EH (cell line): ENCODE measurements at regions not wholly inside any gene's neighbourhood (a gene's known extent, or its start where the extent isn't known, plus 50 kb on each side); places are given as distances from the start of the nearest gene placed in this dataset.

ENCODE experiments used
- DNase-seq: peaks from one replicate; pipeline ENCODE4 v3.0.0-alpha.2; 2015; ENCODE audit warnings: low read depth

DNA sequence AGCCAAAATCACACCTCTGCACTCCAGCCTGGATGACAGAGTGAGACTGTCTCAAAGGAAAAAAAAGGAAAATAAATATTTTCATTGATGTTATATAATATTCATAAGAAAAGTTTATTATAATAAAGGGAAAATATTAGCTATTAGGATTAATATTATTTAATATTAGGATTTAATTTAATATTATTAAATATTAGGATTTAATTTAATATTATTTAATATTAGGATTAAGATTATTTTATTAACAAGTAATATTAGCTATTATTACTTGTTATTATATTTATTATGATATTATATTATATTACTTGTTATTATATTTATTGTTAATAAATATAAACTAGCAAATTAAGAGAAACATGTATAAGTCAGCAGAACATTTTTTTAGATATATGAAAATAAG, 518.1 kb downstream of the FSCB start:
- no peak for DNase-seq

- no peak for DNase-seq
Observed at GRCh38 chr14:43983721-43984120, 523.4 kb downstream of the FSCB start.

GRCh38 chr14:43981135-43981768, 525.8 kb downstream of the FSCB start:
- DNase-seq, result no peak

DNA sequence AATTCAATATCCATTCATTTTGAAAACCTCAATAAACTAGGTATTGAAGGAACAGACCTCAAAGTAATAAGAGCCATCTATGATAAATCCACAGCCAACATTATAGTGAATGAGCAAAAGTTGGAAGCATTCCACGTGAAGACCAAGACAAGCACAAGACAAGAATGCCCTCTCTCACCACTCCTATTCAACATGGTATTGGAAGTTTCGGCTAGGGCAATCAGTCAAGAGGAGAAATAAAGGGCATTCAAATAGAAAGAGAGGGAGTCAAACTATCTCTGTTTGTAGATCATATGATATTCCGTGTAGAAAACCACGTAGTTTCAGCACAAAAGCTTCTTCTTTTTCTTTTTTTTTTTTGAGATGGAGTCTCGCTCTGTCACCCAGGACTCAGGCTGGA, 550.3 kb downstream of the FSCB start:
- no peak for DNase-seq

DNA sequence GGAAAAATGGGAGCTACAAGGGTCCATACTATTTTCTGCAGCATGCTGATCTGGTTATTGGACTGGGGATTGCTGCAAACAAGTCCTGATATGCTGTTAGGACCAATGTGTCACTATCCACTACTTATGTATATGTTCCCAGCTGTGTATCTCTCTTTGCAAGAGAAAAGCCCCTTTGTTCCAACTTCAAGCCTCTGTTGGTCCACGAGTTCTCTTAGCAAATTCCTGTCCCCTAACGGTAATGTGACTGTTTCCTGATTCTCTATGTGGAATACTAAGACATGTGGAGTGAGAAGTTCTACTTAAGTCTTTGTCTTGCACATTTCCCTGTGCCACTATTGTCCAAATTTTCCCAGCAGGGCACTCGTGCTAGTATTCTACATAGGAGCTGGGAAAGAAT, 557.7 kb downstream of the FSCB start:
- no peak for DNase-seq

DNA sequence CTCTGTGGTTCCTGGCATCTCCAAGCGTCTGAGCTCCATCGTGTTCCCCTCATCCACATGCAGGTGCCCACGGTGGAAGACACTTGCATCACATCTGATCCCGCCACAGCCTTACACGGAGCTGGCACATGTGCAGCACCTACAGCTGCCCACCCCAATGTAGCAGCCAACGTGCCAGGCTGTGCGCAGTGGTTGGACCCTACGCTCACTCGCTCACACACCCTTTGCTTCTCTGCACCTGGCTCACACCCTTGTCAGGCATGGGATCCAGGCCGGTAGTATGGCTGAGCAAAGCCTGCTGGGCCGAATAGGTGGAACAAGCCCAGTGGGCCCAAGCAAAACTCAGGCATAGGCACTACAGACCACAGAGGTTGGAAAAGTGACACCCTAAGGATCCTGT, 567.2 kb downstream of the FSCB start:
- no peak for DNase-seq

DNA sequence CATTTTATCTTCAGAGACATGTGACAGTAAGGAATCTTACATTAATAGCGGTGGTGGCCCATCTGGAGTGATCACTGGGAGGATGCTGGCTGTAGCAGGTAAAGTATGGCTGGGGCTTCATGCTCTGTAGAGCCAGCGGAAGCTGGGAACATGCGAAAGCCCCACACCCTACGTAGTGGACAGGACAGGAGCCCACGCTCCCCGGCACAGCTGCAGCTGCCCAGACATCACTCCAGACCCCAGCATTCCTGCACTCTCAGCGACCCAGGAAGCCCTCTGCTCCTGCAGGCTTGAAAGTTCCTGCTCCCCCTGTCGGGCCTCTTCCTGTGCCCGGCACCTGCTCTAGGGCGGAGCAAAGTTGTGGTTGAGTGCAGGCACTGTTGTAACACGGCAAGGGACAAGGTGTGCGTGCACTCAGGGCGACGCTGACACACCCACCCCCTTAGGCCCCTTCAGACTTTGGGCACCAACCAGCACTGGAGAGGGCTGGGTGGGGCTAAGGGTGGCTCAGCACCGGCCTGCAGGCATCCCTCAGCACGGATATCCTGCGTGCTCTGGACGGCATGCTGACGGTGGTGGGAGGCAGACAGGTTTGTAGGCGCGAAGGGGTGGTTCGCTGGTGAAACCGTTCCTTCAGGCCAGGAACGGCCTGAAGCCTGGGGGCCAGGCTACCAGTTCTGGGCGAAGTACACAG, 568.3 kb downstream of the FSCB start:
- no peak for DNase-seq

DNA sequence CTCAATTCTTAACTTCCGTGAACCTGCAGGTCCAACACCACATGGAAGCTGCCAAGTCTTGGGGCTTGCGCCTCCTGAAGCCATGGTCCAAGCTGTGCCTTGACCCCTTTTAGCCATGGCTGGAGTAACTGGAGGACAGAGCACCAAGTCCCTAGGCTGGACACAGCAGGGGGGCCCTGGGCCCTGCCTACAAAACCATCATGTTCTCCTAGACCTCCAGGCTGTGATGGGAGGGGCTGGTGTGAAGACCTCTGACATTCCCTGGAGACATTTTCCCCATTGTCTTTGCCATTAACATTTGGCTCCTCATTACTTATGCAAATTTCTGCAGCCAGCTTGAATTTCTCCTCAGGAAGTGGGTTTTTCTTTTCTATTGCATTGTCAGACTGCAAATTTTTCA, 570.1 kb downstream of the FSCB start:
- DNase-seq, result no peak

- no peak for DNase-seq
Observed at GRCh38 chr14:43934102-43934501, 573.0 kb downstream of the FSCB start.

GRCh38 chr14:43914041-43914693, 592.9 kb downstream of the FSCB start:
- no peak for DNase-seq

GRCh38 chr14:43903209-43903608, 603.9 kb downstream of the FSCB start:
- DNase-seq, result no peak

DNA sequence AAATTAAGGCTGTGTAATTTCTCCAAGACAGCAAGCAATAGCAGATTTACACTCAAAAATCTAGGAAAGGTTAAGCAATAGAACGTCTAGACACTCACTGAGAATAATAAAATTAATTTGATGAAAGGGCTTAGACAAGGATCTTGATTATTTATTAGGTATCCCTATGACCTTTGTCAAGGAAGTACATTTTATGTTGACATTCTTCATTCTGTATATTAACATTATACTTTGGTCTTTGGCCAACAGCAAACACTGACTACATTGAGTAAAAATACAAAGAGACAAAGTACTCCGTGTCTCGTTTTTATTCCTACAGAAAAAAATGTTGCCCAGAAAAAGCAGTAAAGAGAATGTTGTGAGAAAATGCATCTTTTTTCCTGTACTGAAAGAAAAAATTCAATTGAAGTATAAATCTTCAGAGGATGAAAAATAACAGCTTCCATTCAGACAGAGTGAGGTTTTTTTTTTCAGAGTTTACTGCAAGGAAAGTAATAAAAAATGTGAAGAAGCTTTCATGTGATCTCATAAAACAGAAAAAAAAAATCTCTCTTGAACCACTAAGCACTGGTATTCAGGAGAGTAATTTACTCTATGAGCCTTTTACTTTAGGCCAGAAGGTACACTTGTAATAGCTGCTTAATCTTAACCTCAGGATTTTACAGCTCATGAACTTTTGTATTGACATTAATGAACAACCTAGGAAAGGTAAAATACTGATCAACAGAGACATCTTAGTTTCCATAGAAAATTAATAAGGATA, 605.0 kb downstream of the FSCB start:
- no peak for DNase-seq

DNA sequence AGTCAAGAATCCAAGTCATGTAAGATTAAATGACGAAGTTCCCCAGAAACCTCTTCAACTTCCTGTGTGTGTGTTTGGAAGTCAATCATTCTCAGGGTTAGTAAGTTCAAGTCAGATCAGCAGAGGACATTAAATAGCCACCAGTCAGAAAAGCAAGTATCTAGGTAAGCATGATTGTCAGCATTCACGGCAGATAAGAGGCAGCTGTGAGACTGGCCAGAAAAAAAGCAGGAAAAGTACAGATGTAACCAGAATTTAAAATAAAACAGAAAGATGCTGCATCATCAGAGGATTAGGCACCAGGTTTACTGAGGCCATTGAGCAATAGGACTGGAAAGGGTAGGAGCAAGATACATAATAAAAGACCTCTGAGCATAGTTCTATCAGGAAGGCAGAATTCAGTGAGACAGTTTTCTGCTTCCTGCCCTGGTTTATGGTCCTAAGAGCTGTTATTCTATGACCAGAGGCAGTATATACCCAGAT, 606.9 kb downstream of the FSCB start:
- no peak for DNase-seq

- DNase-seq, result no peak
Observed at GRCh38 chr14:43898687-43899086, 608.4 kb downstream of the FSCB start.

GRCh38 chr14:43896044-43896443, 611.0 kb downstream of the FSCB start:
- DNase-seq, result no peak

DNA sequence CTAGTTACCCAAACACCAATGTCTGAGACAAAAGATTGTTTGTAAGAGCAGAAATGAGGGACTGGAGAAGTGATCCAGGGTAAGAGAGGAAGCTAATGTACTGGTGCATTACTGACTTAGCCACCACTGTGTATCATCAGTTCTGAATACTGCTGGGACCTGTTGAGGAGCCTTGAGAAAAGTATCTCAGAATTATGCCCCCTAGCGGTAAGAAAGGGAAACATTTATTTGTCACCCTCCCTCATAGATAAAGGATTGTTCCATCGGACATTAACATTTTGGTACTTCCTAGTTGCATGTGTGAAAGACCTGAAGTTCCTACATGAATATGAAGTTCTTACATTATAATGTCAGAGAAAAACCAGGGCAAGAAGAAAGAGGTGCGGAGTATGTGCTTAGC, 612.5 kb downstream of the FSCB start:
- no peak for DNase-seq

GRCh38 chr14:43887523-43887922, 619.6 kb downstream of the FSCB start:
- DNase-seq, result no peak

DNA sequence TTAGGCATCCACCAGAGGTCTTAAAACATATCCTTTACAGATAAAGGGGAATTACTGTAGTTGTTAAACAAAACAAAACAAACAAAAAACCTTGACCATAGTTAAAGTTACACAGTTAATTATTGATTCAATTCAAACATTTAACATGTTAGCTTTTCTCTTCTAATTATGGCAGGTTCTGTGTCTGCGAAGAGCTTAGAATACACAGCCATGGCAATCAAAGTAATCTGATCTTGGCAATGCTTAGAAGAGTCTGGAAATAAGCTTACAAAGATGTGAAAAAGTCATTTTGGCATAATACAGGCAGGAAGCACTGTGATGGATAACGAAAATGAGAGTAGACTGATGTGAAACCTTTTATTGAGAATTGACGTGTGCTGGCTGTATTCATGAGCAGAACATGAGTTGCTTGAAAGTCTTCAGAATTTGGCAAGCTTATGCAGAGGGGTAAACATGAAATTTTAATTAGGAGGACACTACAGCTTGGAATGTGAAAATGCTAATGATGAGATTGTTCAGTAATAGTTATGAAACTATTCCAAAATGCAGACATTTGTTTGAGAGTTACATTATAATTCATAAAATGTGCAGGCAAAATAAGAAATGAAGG, 629.6 kb downstream of the FSCB start:
- no peak for DNase-seq

- no peak for DNase-seq
Observed at GRCh38 chr14:43872752-43873655, 634.1 kb downstream of the FSCB start.

DNA sequence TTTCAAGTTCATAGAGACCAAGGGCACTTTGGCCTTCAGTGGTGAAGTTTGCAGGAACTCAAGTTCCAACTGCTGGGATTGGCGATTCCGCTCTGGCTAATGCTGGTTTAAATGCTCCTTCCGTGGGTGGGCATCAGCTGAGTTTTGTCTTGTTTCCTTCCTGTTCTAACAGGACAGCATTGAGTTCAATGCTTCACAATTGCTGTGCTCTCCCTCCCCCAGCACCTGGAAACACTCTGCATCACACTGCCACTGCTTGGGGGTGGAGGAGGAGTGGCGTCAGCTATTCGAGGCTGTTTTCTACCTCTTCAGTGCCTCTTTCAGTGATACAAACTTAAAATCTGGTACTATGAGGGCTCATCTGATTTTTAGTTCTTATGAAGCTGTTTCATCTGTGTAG, 634.9 kb downstream of the FSCB start:
- no peak for DNase-seq

DNA sequence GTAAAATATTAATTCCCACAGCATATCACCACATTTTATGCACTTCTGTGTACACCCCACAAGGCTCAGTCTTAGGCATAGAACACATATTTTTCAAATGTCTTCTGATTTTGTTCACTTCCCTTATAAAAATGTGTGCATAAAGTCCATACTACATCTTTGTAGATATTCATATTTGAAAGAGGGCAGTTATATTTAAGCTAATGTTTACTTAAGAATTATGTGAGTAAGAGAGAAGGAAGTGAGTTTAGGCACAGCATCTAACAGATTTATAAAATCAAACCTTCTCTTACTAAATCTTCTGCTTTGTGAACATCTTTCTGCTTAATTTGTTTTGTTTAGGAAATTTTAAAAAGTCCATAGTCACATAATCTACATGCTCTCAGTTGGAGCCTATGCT, 648.1 kb downstream of the FSCB start:
- no peak for DNase-seq
